RPMI7951 (cell line): ENCODE measurements at regions not wholly inside any gene's neighbourhood (a gene's known extent, or its start where the extent isn't known, plus 50 kb on each side); places are given as distances from the start of the nearest gene placed in this dataset.
A peak's percentile ranks its signal among the peaks of the same experiment; 100 is the strongest.
"Not testable (repeated sequence)": the region's sequence is repeated elsewhere in the genome, so short reads cannot be mapped to it uniquely, and the experiment has no call there.

Source experiments
- DNase-seq: peaks from one replicate; pipeline ENCODE4 v3.0.0-alpha.2; 2012; ENCODE audit warnings: low read depth

- peak; percentile 1 for DNase-seq
These were observed 104.0 kb upstream of the RHOBTB1 start for GRCh38 chr10:61047788-61048560.

- DNase-seq, result no peak
These were observed 103.1 kb upstream of the RHOBTB1 start for GRCh38 chr10:61047081-61047480.

- not testable (repeated sequence) for DNase-seq
These were observed 101.5 kb upstream of the RHOBTB1 start for GRCh38 chr10:61045480-61045879.

- no peak for DNase-seq
These were observed 98.5 kb upstream of the RHOBTB1 start for GRCh38 chr10:61042533-61042932.

GRCh38 chr10:61040399-61041016 lies 96.5 kb upstream of the RHOBTB1 start:
- no peak for DNase-seq

- DNase-seq, result no peak
These were observed 95.9 kb upstream of the RHOBTB1 start for GRCh38 chr10:61039868-61040267.

GRCh38 chr10:61037261-61037830 lies 93.4 kb upstream of the RHOBTB1 start:
- DNase-seq, result not testable (repeated sequence)

- not testable (repeated sequence) for DNase-seq
These were observed 92.2 kb upstream of the RHOBTB1 start for GRCh38 chr10:61036148-61036547.

- no peak for DNase-seq
These were observed 87.4 kb upstream of the RHOBTB1 start for GRCh38 chr10:61031341-61031740.

GRCh38 chr10:61029411-61029810 lies 85.4 kb upstream of the RHOBTB1 start:
- DNase-seq, result no peak

GRCh38 chr10:61028861-61029361 lies 84.9 kb upstream of the RHOBTB1 start:
- no peak for DNase-seq

GRCh38 chr10:61024856-61025201 lies 80.8 kb upstream of the RHOBTB1 start:
- DNase-seq, result no peak

- DNase-seq, result no peak
These were observed 80.3 kb upstream of the RHOBTB1 start for GRCh38 chr10:61024151-61024855.

- no peak for DNase-seq
These were observed 79.1 kb upstream of the RHOBTB1 start for GRCh38 chr10:61023053-61023452.

GRCh38 chr10:61021926-61022325 lies 77.9 kb upstream of the RHOBTB1 start:
- no peak for DNase-seq

- DNase-seq, result no peak
These were observed 76.6 kb upstream of the RHOBTB1 start for GRCh38 chr10:61020420-61021158.

- no peak for DNase-seq
These were observed 74.2 kb upstream of the RHOBTB1 start for GRCh38 chr10:61018146-61018545.

GRCh38 chr10:61016630-61017029 lies 72.6 kb upstream of the RHOBTB1 start:
- no peak for DNase-seq

- no peak for DNase-seq
These were observed 72.0 kb upstream of the RHOBTB1 start for GRCh38 chr10:61016007-61016406.

- no peak for DNase-seq
These were observed 66.9 kb upstream of the RHOBTB1 start for GRCh38 chr10:61010863-61011262.

GRCh38 chr10:61003069-61003468 lies 59.1 kb upstream of the RHOBTB1 start:
- DNase-seq, result not testable (repeated sequence)

GRCh38 chr10:61001731-61002122 lies 57.7 kb upstream of the RHOBTB1 start:
- no peak for DNase-seq
